HCT116 (cell line): ENCODE measurements at regions not wholly inside any gene's neighbourhood (a gene's known extent, or its start where the extent isn't known, plus 50 kb on each side); places are given as distances from the start of the nearest gene placed in this dataset.

ENCODE experiments used
- ATAC-seq: fragments of 200-7000 bp; cut with Tn5 transposase; 2 replicates; pipeline ENCODE4 v1.9.1; 2020; ENCODE audit warnings: mild to moderate bottlenecking, moderate library complexity
- BruUV-seq: library from RNA; stranded (reverse); fragments of 400-500 nt; replicated peaks from 2 replicates; lab custom pipeline; 2021; lab: Mats Ljungman, UMichigan
- CTCF ChIA-PET: fragments of 300-600 bp; sonication (Branson Sonifier 250); formaldehyde crosslinking; loops from one replicate; lab custom pipeline; 2021; ENCODE audit warnings: antibody characterized with exemption; lab: Charles Lee
- POLR2A ChIA-PET: fragments of 300-600, 350-600 bp; sonication (Branson Sonifier 250); formaldehyde crosslinking; loops from one replicate; lab custom pipeline; 2021; ENCODE audit warnings: antibody characterized with exemption; lab: Charles Lee
- RAD21 ChIA-PET, 2 experiments: fragments of 300-600 bp; sonication (Branson Sonifier 250); formaldehyde crosslinking; loops; one replicate each; lab custom pipeline; 2023; ENCODE audit warnings: low total read pairs in 2 of 2; ENCODE audit not compliant: uncharacterized antibody in 2 of 2, unreplicated experiment in 2 of 2, low non-redundant PET in 1 of 2; lab: Charles Lee
- DNase-seq: peaks from one replicate; pipeline ENCODE4 v3.0.0-alpha.2; 2010; ENCODE audit warnings: low read depth, low spot score
- H2AFZ ChIP-seq: fragments of 200-600 bp; shearing (Covaris generic), sonication (generic); 2 replicates; pipeline ENCODE4 v1.6.1; 2017; ENCODE audit warnings: low read depth, mixed run types, mixed read lengths, antibody characterized with exemption, low read length; ENCODE audit not compliant: poor library complexity, severe bottlenecking
- H3K27ac ChIP-seq: 2 replicates; pipeline ENCODE4 v1.5.1; 2012; ENCODE audit warnings: low read depth, low read length
- H3K27me3 ChIP-seq: fragments of 200-600 bp; sonication (generic); 2 replicates; pipeline ENCODE4 v1.6.1; 2016; ENCODE audit warnings: mixed run types, low read length, mixed read lengths; ENCODE audit not compliant: insufficient read depth
- H3K36me3 ChIP-seq, 2 experiments: fragments of 200-500 bp in 1 of 2; fragments of 200-600 bp in 1 of 2; sonication (Bioruptor generic) in 1 of 2; sonication (generic) in 1 of 2; 2 replicates each; pipeline versions ENCODE4 v1.5.1 to v1.6.1; 2014 to 2016; ENCODE audit warnings: low read length in 2 of 2, inconsistent platforms in 1 of 2, mixed read lengths in 1 of 2, mixed run types in 1 of 2; ENCODE audit not compliant: insufficient read depth in 2 of 2, control insufficient read depth in 1 of 2
- H3K4me1 ChIP-seq, 2 experiments: fragments of 200-600 bp in 1 of 2; sonication (generic) in 1 of 2; 2 replicates each; pipeline versions ENCODE4 v1.5.1 to v1.6.1; 2012 to 2017; ENCODE audit warnings: low read length in 2 of 2, inconsistent platforms in 1 of 2, mild to moderate bottlenecking in 1 of 2, mixed read lengths in 1 of 2, mixed run types in 1 of 2, moderate library complexity in 1 of 2; ENCODE audit not compliant: insufficient read depth in 2 of 2, control insufficient read depth in 1 of 2
- H3K4me2 ChIP-seq: fragments of 200-600 bp; sonication (generic); 2 replicates; pipeline ENCODE4 v1.6.1; 2017; ENCODE audit warnings: mixed run types, low read length, mixed read lengths
- H3K4me3 ChIP-seq, 2 experiments: fragments of 200-600 bp in 1 of 2; sonication (generic) in 1 of 2; replicated peaks in 1 of 2; 2 replicates each; pipeline ENCODE4 v1.5.1; 2011 to 2016; ENCODE audit warnings: low read length in 2 of 2, control low read depth in 1 of 2, low read depth in 1 of 2, mild to moderate bottlenecking in 1 of 2, mixed read lengths in 1 of 2, mixed run types in 1 of 2
- H3K79me2 ChIP-seq: fragments of 200-600 bp; sonication (generic); 2 replicates; pipeline ENCODE4 v1.6.1; 2017; ENCODE audit warnings: mild to moderate bottlenecking, mixed run types, low read length, moderate library complexity, mixed read lengths; ENCODE audit not compliant: insufficient read depth
- H3K9ac ChIP-seq: fragments of 200-600 bp; sonication (generic); 2 replicates; pipeline ENCODE4 v1.6.1; 2016; ENCODE audit warnings: low read length, mixed read lengths
- H3K9me2 ChIP-seq: fragments of 200-600 bp; sonication (generic), shearing (Covaris generic); 2 replicates; pipeline ENCODE4 v1.6.1; 2017; ENCODE audit warnings: mixed run types, mild to moderate bottlenecking, moderate library complexity; ENCODE audit not compliant: insufficient read depth
- H3K9me3 ChIP-seq, 2 experiments: fragments of 200-500 bp in 1 of 2; fragments of 200-600 bp in 1 of 2; sonication (Bioruptor generic) in 1 of 2; sonication (generic) in 1 of 2; 2 replicates each; pipeline ENCODE4 v1.6.1; 2014 to 2017; ENCODE audit warnings: low read length in 2 of 2, mixed read lengths in 2 of 2, inconsistent platforms in 1 of 2, low read depth in 1 of 2, mild to moderate bottlenecking in 1 of 2, mixed run types in 1 of 2, moderate library complexity in 1 of 2; ENCODE audit not compliant: control insufficient read depth in 1 of 2, insufficient read depth in 1 of 2
- H4K20me1 ChIP-seq: fragments of 200-600 bp; sonication (generic), shearing (Covaris generic); 2 replicates; pipeline ENCODE4 v1.6.1; 2017; ENCODE audit warnings: mixed run types, mild to moderate bottlenecking, moderate library complexity; ENCODE audit not compliant: insufficient read depth
- CBX3 ChIP-seq: IDR thresholded peaks from 2 replicates; pipeline ENCODE4 v1.6.1; 2012; ENCODE audit warnings: low read depth
- CTCF ChIP-seq, 3 experiments: fragments of 200-600 bp in 1 of 3; sonication (generic) in 1 of 3; IDR thresholded peaks in 2 of 3; conservative IDR thresholded peaks in 1 of 3; 2 replicates each; pipeline ENCODE4 v1.5.1; 2012 to 2017; ENCODE audit warnings: low read depth in 2 of 3, low read length in 2 of 3, antibody characterized with exemption in 1 of 3, borderline replicate concordance in 1 of 3, control low read depth in 1 of 3, mild to moderate bottlenecking in 1 of 3, mixed read lengths in 1 of 3, mixed run types in 1 of 3, moderate library complexity in 1 of 3; ENCODE audit not compliant: insufficient read depth in 1 of 3
- EGR1 ChIP-seq: IDR thresholded peaks from 2 replicates; pipeline ENCODE4 v1.6.1; 2012; ENCODE audit warnings: low read depth
- ELF1 ChIP-seq: IDR thresholded peaks from 2 replicates; pipeline ENCODE4 v1.6.1; 2012; ENCODE audit warnings: low read depth, borderline replicate concordance
- EZH2phosphoT487 ChIP-seq: fragments of 200-600 bp; IDR thresholded peaks from 2 replicates; pipeline ENCODE4 v1.6.1; 2018; ENCODE audit warnings: antibody characterized with exemption, borderline replicate concordance
- FOSL1 ChIP-seq: IDR thresholded peaks from 2 replicates; pipeline ENCODE4 v1.6.1; 2012; ENCODE audit warnings: low read depth
- JUND ChIP-seq: IDR thresholded peaks from 2 replicates; pipeline ENCODE4 v1.6.1; 2012
- MAX ChIP-seq: IDR thresholded peaks from 2 replicates; pipeline ENCODE4 v1.6.1; 2012
- POLR2A ChIP-seq: IDR thresholded peaks from 2 replicates; pipeline ENCODE4 v1.7.0; 2011; ENCODE audit warnings: borderline replicate concordance; ENCODE audit not compliant: insufficient read depth, insufficient read length; ENCODE audit errors: extremely low read depth
- POLR2AphosphoS5 ChIP-seq: IDR thresholded peaks from 2 replicates; pipeline ENCODE4 v1.6.1; 2011; ENCODE audit warnings: mild to moderate bottlenecking, low read depth, low read length, moderate library complexity
- RAD21 ChIP-seq: IDR thresholded peaks from 2 replicates; pipeline ENCODE4 v1.6.1; 2012; ENCODE audit warnings: low read depth, mild to moderate bottlenecking
- SIN3A ChIP-seq: IDR thresholded peaks from 2 replicates; pipeline ENCODE4 v1.6.1; 2012; ENCODE audit warnings: low read depth
- SRF ChIP-seq: IDR thresholded peaks from 2 replicates; pipeline ENCODE4 v1.6.1; 2012; ENCODE audit warnings: low read depth
- TCF7L2 ChIP-seq: IDR thresholded peaks from 2 replicates; pipeline ENCODE4 v1.7.0; 2011; ENCODE audit warnings: borderline replicate concordance, inconsistent platforms; ENCODE audit not compliant: insufficient read depth, insufficient read length; ENCODE audit errors: extremely low read depth
- YY1 ChIP-seq: IDR thresholded peaks from 2 replicates; pipeline ENCODE4 v1.6.1; 2011; ENCODE audit warnings: low read length, low read depth, moderate library complexity, mild to moderate bottlenecking; ENCODE audit not compliant: insufficient replicate concordance; ENCODE audit errors: extremely low read depth
- ZFX ChIP-seq: fragments of 450-650 bp; IDR thresholded peaks from 2 replicates; pipeline ENCODE4 v1.6.1; 2017
- ZNF274 ChIP-seq: fragments of 200-500 bp; sonication (Bioruptor generic); IDR thresholded peaks from 2 replicates; pipeline ENCODE4 v1.6.1; 2014; ENCODE audit warnings: mild to moderate bottlenecking, low read depth, low read length, inconsistent platforms
- intact Hi-C: fragments of 100-400 bp; cut with micrococcal nuclease; formaldehyde crosslinking; loops from 2 replicates; pipeline ENCODE4 v1.10.0; 2022
- TF ChIP-seq, protein P1 (sequence below): IDR thresholded peaks from 2 replicates; pipeline ENCODE4 v1.6.1; 2012

- H3K4me1 ChIP-seq, result peaks cover 0 to 2% of the 10 kb centered on the region in 2 experiments; a peak in 1 of 4 replicates
- no peaks in the 10 kb centered on the region for H3K79me2 ChIP-seq
- H3K4me3 ChIP-seq, result no peak overlapping the region
- no peaks in the 10 kb centered on the region for H4K20me1 ChIP-seq
- H3K27me3 ChIP-seq, result no peaks in the 10 kb centered on the region
- H3K9me3 ChIP-seq, result no peaks in the 10 kb centered on the region
- H3K4me2 ChIP-seq, result no peak overlapping the region
- H2AFZ ChIP-seq, result peak overlapping the region; percentile 90
- RAD21 ChIA-PET, result no interaction called here
- intact Hi-C loops, result loop anchor here (1.0 kb wide), 1 partner anchor 791 kb away; no protein-coding TSS in a partner anchor
- CTCF ChIA-PET, result interaction anchor here (0.6 to 1.6 kb wide), 4 partner anchors 9 to 808 kb away, joined by 4 to 5 read pairs (median 4); no protein-coding TSS in a partner anchor
- POLR2A ChIA-PET, result no interaction called here
- DNase-seq, result no peak
- no peak for ATAC-seq
- H3K36me3 ChIP-seq, result no peaks in the 10 kb centered on the region
- no peak for TF ChIP-seq RAD21
- TF ChIP-seq POLR2AphosphoS5, result no peak
- no peak for TF ChIP-seq POLR2A
- no peak for TF ChIP-seq TCF7L2
- no peak for TF ChIP-seq YY1
- no peak for TF ChIP-seq MAX
- no peak for TF ChIP-seq CTCF (IDR thresholded peaks at IDR 0.05 in 2 of 3, conservative IDR thresholded peaks at IDR 0.05 in 1 of 3; ENCODE audit: borderline replicate concordance in 1 of 3, insufficient read depth in 1 of 3, low read depth in 2 of 3, low read length in 2 of 3)
- TF ChIP-seq ZNF274, result no peak
- no peak for TF ChIP-seq SRF
- TF ChIP-seq EZH2phosphoT487, result no peak
- no peak for TF ChIP-seq FOSL1
- TF ChIP-seq ZFX, result no peak
- TF ChIP-seq, protein P1, sequence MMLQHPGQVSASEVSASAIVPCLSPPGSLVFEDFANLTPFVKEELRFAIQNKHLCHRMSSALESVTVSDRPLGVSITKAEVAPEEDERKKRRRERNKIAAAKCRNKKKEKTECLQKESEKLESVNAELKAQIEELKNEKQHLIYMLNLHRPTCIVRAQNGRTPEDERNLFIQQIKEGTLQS, result no peak
- TF ChIP-seq JUND, result no peak
- TF ChIP-seq SIN3A, result no peak
- no peak for TF ChIP-seq ELF1
- TF ChIP-seq EGR1, result no peak
- TF ChIP-seq CBX3, result no peak
- TF ChIP-seq, all 23 proteins: peak for 0
- Histone ChIP-seq H3K27ac (no peak overlapping the region), H3K9me2 (no peaks in the 10 kb centered on the region), H3K9ac (no peak overlapping the region)
- no TSS peak for BruUV-seq
These were observed 54.0 kb upstream of the FST start for GRCh38 chr5:53426512-53426830.
